MM.1S (cell line): ENCODE measurements at regions not wholly inside any gene's neighbourhood (a gene's known extent, or its start where the extent isn't known, plus 50 kb on each side); places are given as distances from the start of the nearest gene placed in this dataset.

Experiments
- DNase-seq: peaks from one replicate; pipeline ENCODE4 v3.0.0-alpha.2; 2015
- H2AFZ ChIP-seq: fragments of 300-600 bp; sonication (generic); 2 replicates; pipeline ENCODE4 v1.6.0; 2016; ENCODE audit warnings: antibody characterized with exemption, low read length
- H3F3A ChIP-seq: fragments of 300-600 bp; sonication (generic); 2 replicates; pipeline ENCODE4 v1.6.1; 2016; ENCODE audit warnings: mild to moderate bottlenecking, antibody characterized with exemption, low read length, moderate library complexity, mixed read lengths; ENCODE audit not compliant: insufficient read depth
- H3K27ac ChIP-seq: fragments of 300-600 bp; sonication (generic); 2 replicates; pipeline ENCODE4 v1.5.1; 2016; ENCODE audit warnings: mild to moderate bottlenecking, low read length
- H3K27me3 ChIP-seq: fragments of 300-600 bp; sonication (generic); replicated peaks from 2 replicates; pipeline ENCODE4 v1.6.0; 2016; ENCODE audit warnings: low read length; ENCODE audit not compliant: insufficient read depth
- H3K36me3 ChIP-seq: fragments of 300-600 bp; sonication (generic); replicated peaks from 2 replicates; pipeline ENCODE4 v1.6.1; 2016; ENCODE audit warnings: mild to moderate bottlenecking, low read length, mixed read lengths; ENCODE audit not compliant: insufficient read depth
- H3K4me1 ChIP-seq: fragments of 300-600 bp; sonication (generic); 2 replicates; pipeline ENCODE4 v1.6.1; 2016; ENCODE audit warnings: low read length, mixed read lengths
- H3K4me2 ChIP-seq: fragments of 300-600 bp; sonication (generic); 2 replicates; pipeline ENCODE4 v1.6.0; 2016; ENCODE audit warnings: low read depth, low read length
- H3K4me3 ChIP-seq: fragments of 300-600 bp; sonication (generic); 2 replicates; pipeline ENCODE4 v1.5.1; 2016; ENCODE audit warnings: low read length, mixed read lengths
- H3K79me2 ChIP-seq: fragments of 300-600 bp; sonication (generic); 2 replicates; pipeline ENCODE4 v1.6.1; 2016; ENCODE audit warnings: mixed run types, low read length, mixed read lengths
- H3K9ac ChIP-seq: fragments of 300-600 bp; sonication (generic); 2 replicates; pipeline ENCODE4 v1.6.1; 2016; ENCODE audit warnings: low read length, mixed read lengths
- H3K9me2 ChIP-seq: fragments of 300-600 bp; sonication (generic); replicated peaks from 2 replicates; pipeline ENCODE4 v1.6.1; 2016; ENCODE audit warnings: mild to moderate bottlenecking, low read length, mixed read lengths; ENCODE audit not compliant: insufficient read depth
- H3K9me3 ChIP-seq: fragments of 300-600 bp; sonication (generic); replicated peaks from 2 replicates; pipeline ENCODE4 v1.6.1; 2016; ENCODE audit warnings: mild to moderate bottlenecking, low read length, mixed read lengths; ENCODE audit not compliant: insufficient read depth
- H4K20me1 ChIP-seq: fragments of 300-600 bp; sonication (generic); 2 replicates; pipeline ENCODE4 v1.6.1; 2016; ENCODE audit warnings: mild to moderate bottlenecking, low read length, moderate library complexity, mixed read lengths; ENCODE audit not compliant: insufficient read depth
- EZH2 ChIP-seq: fragments of 300-600 bp; sonication (generic); optimal IDR thresholded peaks from 2 replicates; pipeline ENCODE3; 2017; ENCODE audit warnings: low read depth, mild to moderate bottlenecking, antibody characterized with exemption, low read length, mixed read lengths
- EZH2phosphoT487 ChIP-seq: fragments of 300-600 bp; sonication (generic); IDR thresholded peaks from 2 replicates; pipeline ENCODE4 v1.6.1; 2018; ENCODE audit warnings: antibody characterized with exemption, low read length
- TF ChIP-seq, protein P1 (sequence below): fragments of 300-600 bp; sonication (generic); IDR thresholded peaks from 2 replicates; pipeline ENCODE4 v1.5.1; 2016; ENCODE audit warnings: antibody characterized with exemption, low read length, mixed read lengths

- Histone ChIP-seq H3K4me3 (no peak overlapping the region), H3K4me2 (no peak overlapping the region), H3K9ac (no peak overlapping the region), H3F3A (no peaks in the 10 kb centered on the region), H3K9me3 (no peaks in the 10 kb centered on the region), H3K9me2 (no peaks in the 10 kb centered on the region), H3K4me1 (no peaks in the 10 kb centered on the region), H2AFZ (no peak overlapping the region), H3K27ac (no peak overlapping the region), H3K36me3 (no peaks in the 10 kb centered on the region), H4K20me1 (no peaks in the 10 kb centered on the region), H3K27me3 (no peaks in the 10 kb centered on the region), H3K79me2 (no peaks in the 10 kb centered on the region)
- no peak for DNase-seq
- TF ChIP-seq EZH2 (no peak), EZH2phosphoT487 (no peak)
- TF ChIP-seq, protein P1, sequence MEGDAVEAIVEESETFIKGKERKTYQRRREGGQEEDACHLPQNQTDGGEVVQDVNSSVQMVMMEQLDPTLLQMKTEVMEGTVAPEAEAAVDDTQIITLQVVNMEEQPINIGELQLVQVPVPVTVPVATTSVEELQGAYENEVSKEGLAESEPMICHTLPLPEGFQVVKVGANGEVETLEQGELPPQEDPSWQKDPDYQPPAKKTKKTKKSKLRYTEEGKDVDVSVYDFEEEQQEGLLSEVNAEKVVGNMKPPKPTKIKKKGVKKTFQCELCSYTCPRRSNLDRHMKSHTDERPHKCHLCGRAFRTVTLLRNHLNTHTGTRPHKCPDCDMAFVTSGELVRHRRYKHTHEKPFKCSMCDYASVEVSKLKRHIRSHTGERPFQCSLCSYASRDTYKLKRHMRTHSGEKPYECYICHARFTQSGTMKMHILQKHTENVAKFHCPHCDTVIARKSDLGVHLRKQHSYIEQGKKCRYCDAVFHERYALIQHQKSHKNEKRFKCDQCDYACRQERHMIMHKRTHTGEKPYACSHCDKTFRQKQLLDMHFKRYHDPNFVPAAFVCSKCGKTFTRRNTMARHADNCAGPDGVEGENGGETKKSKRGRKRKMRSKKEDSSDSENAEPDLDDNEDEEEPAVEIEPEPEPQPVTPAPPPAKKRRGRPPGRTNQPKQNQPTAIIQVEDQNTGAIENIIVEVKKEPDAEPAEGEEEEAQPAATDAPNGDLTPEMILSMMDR = no peak
These were observed 502.5 kb upstream of the NAALADL2 start for GRCh38 chr3:174356596-174356995.

DNA sequence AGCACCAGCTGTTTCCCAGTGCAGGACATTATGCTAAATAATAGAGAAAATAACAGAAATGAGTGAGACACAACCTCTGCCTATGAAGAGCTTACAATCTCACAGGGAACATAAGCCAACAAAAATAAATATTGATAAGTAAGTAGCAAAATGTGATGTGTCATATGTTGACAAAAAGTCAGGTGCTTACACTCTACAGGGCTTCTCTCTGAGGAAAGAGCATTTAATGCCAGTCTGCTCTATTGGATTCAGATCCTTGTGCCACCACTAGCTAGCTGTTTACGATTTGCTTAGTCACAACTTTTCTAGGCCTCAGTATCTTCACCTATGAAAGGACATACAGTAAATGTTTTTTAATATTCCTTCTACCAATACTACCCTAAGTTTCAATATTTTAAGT, 500.9 kb upstream of the NAALADL2 start:
- Histone ChIP-seq H3K9me2 (no peaks in the 10 kb centered on the region), H3K27ac (no peak overlapping the region), H3K36me3 (no peaks in the 10 kb centered on the region), H3K79me2 (no peaks in the 10 kb centered on the region), H2AFZ (no peak overlapping the region), H3K9ac (no peak overlapping the region), H3K4me3 (no peak overlapping the region), H3F3A (no peaks in the 10 kb centered on the region), H3K9me3 (no peaks in the 10 kb centered on the region), H4K20me1 (no peaks in the 10 kb centered on the region), H3K27me3 (no peaks in the 10 kb centered on the region), H3K4me1 (no peaks in the 10 kb centered on the region), H3K4me2 (no peak overlapping the region)
- TF ChIP-seq, protein P1 = no peak
- no peak for TF ChIP-seq EZH2phosphoT487
- no peak for TF ChIP-seq EZH2
- DNase-seq = no peak

DNA sequence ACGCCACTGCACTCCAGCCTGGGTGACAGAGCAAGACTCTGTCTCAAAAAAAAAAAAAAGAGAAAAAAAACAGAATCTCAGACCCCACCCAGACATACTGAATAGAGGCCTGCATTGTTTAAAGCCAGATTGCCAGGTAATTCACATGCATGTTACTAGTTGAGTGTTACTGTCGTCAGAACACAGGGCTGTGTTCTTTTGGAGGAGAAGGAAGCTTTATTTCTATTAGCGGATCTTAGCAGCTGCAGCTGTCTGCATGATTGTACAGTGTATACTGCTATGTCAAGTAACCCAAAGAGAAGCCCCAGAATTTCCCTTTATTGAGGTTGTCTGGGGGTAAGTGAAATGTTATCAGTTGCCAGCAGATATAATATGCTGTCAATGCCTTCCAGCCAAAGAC, 496.6 kb upstream of the NAALADL2 start:
- no peak overlapping the region for H3K27ac ChIP-seq

More for the DNA sequence above, 496.6 kb upstream of the NAALADL2 start:
- Histone ChIP-seq H3K9me3 (no peaks in the 10 kb centered on the region), H3K27me3 (no peaks in the 10 kb centered on the region), H3K4me1 (no peaks in the 10 kb centered on the region), H3K36me3 (no peaks in the 10 kb centered on the region), H3K79me2 (no peaks in the 10 kb centered on the region), H2AFZ (no peak overlapping the region), H3K4me3 (no peak overlapping the region), H4K20me1 (no peaks in the 10 kb centered on the region), H3K9me2 (no peaks in the 10 kb centered on the region), H3K4me2 (no peak overlapping the region), H3K9ac (no peak overlapping the region), H3F3A (no peaks in the 10 kb centered on the region)
- no peak for TF ChIP-seq EZH2
- TF ChIP-seq, protein P1 = no peak
- no peak for TF ChIP-seq EZH2phosphoT487
- no peak for DNase-seq
